Mesenchymal stem cell (in vitro differentiated cells and primary cell): ENCODE measurements at regions not wholly inside any gene's neighbourhood (a gene's known extent, or its start where the extent isn't known, plus 50 kb on each side); places are given as distances from the start of the nearest gene placed in this dataset.

ENCODE experiments used
- DNase-seq: peaks from one replicate; pipeline ENCODE4 v3.0.0-alpha.2; 2013
- H2AFZ ChIP-seq: one replicate; pipeline ENCODE4 v1.6.1; 2013; ENCODE audit warnings: low read depth, mild to moderate bottlenecking, control low read depth, inconsistent platforms, low read length, moderate library complexity
- H2AK5ac ChIP-seq: 2 replicates; pipeline ENCODE4 v1.6.1; 2013; ENCODE audit warnings: low read length, moderate library complexity, mild to moderate bottlenecking, inconsistent platforms; ENCODE audit not compliant: severe bottlenecking
- H2BK120ac ChIP-seq: one replicate; pipeline ENCODE4 v1.6.1; 2013; ENCODE audit warnings: low read depth, mild to moderate bottlenecking, inconsistent platforms, low read length, moderate library complexity
- H2BK12ac ChIP-seq, 2 experiments: one replicate each; pipeline ENCODE4 v1.6.1; 2013; ENCODE audit warnings: inconsistent platforms in 2 of 2, low read length in 2 of 2, mild to moderate bottlenecking in 2 of 2, moderate library complexity in 2 of 2, control low read depth in 1 of 2
- H2BK15ac ChIP-seq: one replicate; pipeline ENCODE4 v1.6.1; 2013; ENCODE audit warnings: mild to moderate bottlenecking, low read depth, inconsistent platforms; ENCODE audit not compliant: poor library complexity, severe bottlenecking
- H2BK5ac ChIP-seq: 2 replicates; pipeline ENCODE4 v1.6.1; 2013; ENCODE audit warnings: low read depth, mild to moderate bottlenecking, low read length, control low read depth, inconsistent platforms; ENCODE audit not compliant: poor library complexity, severe bottlenecking
- H3K14ac ChIP-seq, 2 experiments: one replicate each; pipeline ENCODE4 v1.6.1; 2013; ENCODE audit warnings: inconsistent platforms in 2 of 2, low read length in 2 of 2, control low read depth in 1 of 2, mild to moderate bottlenecking in 1 of 2, moderate library complexity in 1 of 2
- H3K18ac ChIP-seq, 2 experiments: one replicate each; pipeline ENCODE4 v1.6.1; 2013; ENCODE audit warnings: inconsistent platforms in 2 of 2, low read length in 2 of 2, control low read depth in 1 of 2, low read depth in 1 of 2, mild to moderate bottlenecking in 1 of 2
- H3K23ac ChIP-seq, 2 experiments: one replicate each; pipeline ENCODE4 v1.6.1; 2013; ENCODE audit warnings: inconsistent platforms in 2 of 2, low read length in 2 of 2, mild to moderate bottlenecking in 2 of 2, moderate library complexity in 2 of 2, control low read depth in 1 of 2
- H3K27ac ChIP-seq: 2 replicates; pipeline ENCODE4 v1.5.1; 2013; ENCODE audit warnings: mild to moderate bottlenecking, moderate library complexity, low read length, control low read depth, inconsistent platforms; ENCODE audit not compliant: poor library complexity, severe bottlenecking
- H3K27me3 ChIP-seq, 2 experiments: 2 replicates each; pipeline versions ENCODE4 v1.6.1 to v1.7.0; 2013; ENCODE audit warnings: low read length in 2 of 2, mild to moderate bottlenecking in 2 of 2, moderate library complexity in 2 of 2, control low read depth in 1 of 2, inconsistent platforms in 1 of 2; ENCODE audit not compliant: control insufficient read depth in 1 of 2, insufficient read depth in 1 of 2
- H3K36me3 ChIP-seq, 2 experiments: 2 replicates each; pipeline versions ENCODE4 v1.6.1 to v1.7.0; 2013; ENCODE audit warnings: low read length in 2 of 2, control low read depth in 1 of 2, inconsistent platforms in 1 of 2, low read depth in 1 of 2, mild to moderate bottlenecking in 1 of 2; ENCODE audit not compliant: insufficient read depth in 2 of 2, control insufficient read depth in 1 of 2
- H3K4ac ChIP-seq, 2 experiments: one replicate each; pipeline ENCODE4 v1.6.1; 2013; ENCODE audit warnings: inconsistent platforms in 2 of 2, low read length in 2 of 2, mild to moderate bottlenecking in 2 of 2, moderate library complexity in 2 of 2, control low read depth in 1 of 2, low read depth in 1 of 2
- H3K4me1 ChIP-seq: 2 replicates; pipeline ENCODE4 v1.6.1; 2013; ENCODE audit warnings: low read depth, low read length, control low read depth; ENCODE audit not compliant: control insufficient read depth, insufficient read depth
- H3K4me2 ChIP-seq: 2 replicates; pipeline ENCODE4 v1.6.1; 2013; ENCODE audit warnings: low read length, mild to moderate bottlenecking, inconsistent platforms; ENCODE audit not compliant: poor library complexity, severe bottlenecking
- H3K4me3 ChIP-seq, 2 experiments: 2 replicates each; pipeline versions ENCODE4 v1.5.1 to v1.7.0; 2013; ENCODE audit warnings: low read length in 2 of 2, mild to moderate bottlenecking in 2 of 2, control low read depth in 1 of 2, low read depth in 1 of 2; ENCODE audit not compliant: insufficient read depth in 1 of 2
- H3K79me1 ChIP-seq: replicated peaks from 2 replicates; pipeline ENCODE4 v1.6.1; 2013; ENCODE audit warnings: mild to moderate bottlenecking, control low read depth, low read length, inconsistent platforms; ENCODE audit not compliant: poor library complexity, severe bottlenecking
- H3K9ac ChIP-seq: 2 replicates; pipeline ENCODE4 v1.7.0; 2013; ENCODE audit warnings: mild to moderate bottlenecking, low read length, moderate library complexity
- H3K9me3 ChIP-seq: 2 replicates; pipeline ENCODE4 v1.7.0; 2013; ENCODE audit warnings: mild to moderate bottlenecking, low read length; ENCODE audit not compliant: control insufficient read depth
- H4K8ac ChIP-seq: one replicate; pipeline ENCODE4 v1.6.1; 2013; ENCODE audit warnings: inconsistent platforms, mild to moderate bottlenecking, low read length, moderate library complexity
- H4K91ac ChIP-seq: one replicate; pipeline ENCODE4 v1.6.1; 2013; ENCODE audit warnings: mild to moderate bottlenecking, low read length, inconsistent platforms
- WGBS: methylation state at CpG from one replicate; pipeline ENCODE4 v1.1.7; 2013; ENCODE audit warnings: mixed read lengths; 5-methylcytosine and 5-hydroxymethylcytosine counted together

DNA sequence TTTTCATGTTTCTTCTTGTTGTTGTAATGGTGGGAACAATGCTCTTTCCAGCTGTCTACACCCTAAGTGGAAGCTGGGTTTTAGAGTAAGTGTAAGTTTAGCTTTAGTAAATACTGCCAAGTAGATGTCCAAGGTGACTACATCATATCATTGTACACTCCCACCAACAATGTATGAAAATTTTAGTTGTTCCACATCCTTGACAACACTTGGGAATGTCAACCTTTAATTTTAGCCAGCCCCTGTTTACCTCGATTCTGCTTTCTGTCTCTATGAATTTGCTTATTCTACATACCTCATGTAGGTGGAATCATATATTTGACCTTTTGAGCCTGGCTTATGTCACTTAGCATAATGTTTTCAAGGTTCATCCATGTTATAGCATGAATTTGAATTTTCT, 93.0 kb downstream of the MTPAP start:
- peaks cover 39% of the 10 kb centered on the region for H3K9me3 ChIP-seq
- no peaks in the 10 kb centered on the region for H3K79me1 ChIP-seq
- 100% methylated on average over 1 of the region's 1 CpG for WGBS
- no peak overlapping the region for H2AFZ ChIP-seq
- H3K23ac ChIP-seq, result no peak overlapping the region
- H4K8ac ChIP-seq, result no peak overlapping the region
- no peak overlapping the region for H2AK5ac ChIP-seq
- no peak overlapping the region for H2BK5ac ChIP-seq
- H2BK15ac ChIP-seq, result no peak overlapping the region
- H3K36me3 ChIP-seq, result no peaks in the 10 kb centered on the region
- no peak overlapping the region for H3K9ac ChIP-seq
- H3K18ac ChIP-seq, result no peak overlapping the region
- H3K14ac ChIP-seq, result no peak overlapping the region
- no peak overlapping the region for H3K4me3 ChIP-seq
- no peak overlapping the region for H3K27ac ChIP-seq
- no peaks in the 10 kb centered on the region for H3K27me3 ChIP-seq
- DNase-seq, result no peak
- H3K4me2 ChIP-seq, result no peak overlapping the region
- H3K4me1 ChIP-seq, result no peaks in the 10 kb centered on the region
- no peak overlapping the region for H4K91ac ChIP-seq
- H3K4ac ChIP-seq, result no peak overlapping the region
- no peak overlapping the region for H2BK12ac ChIP-seq
- no peak overlapping the region for H2BK120ac ChIP-seq

DNA sequence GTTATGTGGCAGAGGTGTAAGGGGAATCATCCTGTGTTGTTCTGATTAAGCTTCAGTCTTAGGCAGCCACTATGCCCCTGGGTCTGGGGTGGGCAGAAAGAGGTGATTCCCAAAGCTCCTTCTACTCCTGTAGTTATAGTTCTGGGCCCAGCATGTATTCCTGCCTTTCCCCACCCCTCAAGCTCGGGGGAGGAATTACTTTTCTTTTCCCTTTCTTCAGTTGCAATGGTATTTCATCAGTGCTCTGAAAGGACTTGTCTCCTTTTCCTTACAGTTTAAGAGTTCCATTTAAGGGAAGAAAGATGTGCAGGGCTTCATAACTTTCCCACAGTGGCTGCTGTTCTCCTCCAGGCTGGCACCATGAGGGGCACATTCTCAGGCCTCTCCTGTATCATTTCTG, 94.2 kb downstream of the MTPAP start:
- no peaks in the 10 kb centered on the region for H3K4me1 ChIP-seq
- H3K27me3 ChIP-seq, result no peaks in the 10 kb centered on the region
- no peaks in the 10 kb centered on the region for H3K36me3 ChIP-seq
- peaks cover 39% of the 10 kb centered on the region for H3K9me3 ChIP-seq
- H3K79me1 ChIP-seq, result no peaks in the 10 kb centered on the region
- no peak overlapping the region for H3K9ac ChIP-seq
- H2BK120ac ChIP-seq, result no peak overlapping the region
- H4K91ac ChIP-seq, result no peak overlapping the region
- H3K18ac ChIP-seq, result no peak overlapping the region
- no peak overlapping the region for H3K14ac ChIP-seq
- H2AFZ ChIP-seq, result no peak overlapping the region
- peak; percentile 12 for DNase-seq
- no peak overlapping the region for H3K27ac ChIP-seq
- H2BK15ac ChIP-seq, result no peak overlapping the region
- no peak overlapping the region for H2AK5ac ChIP-seq
- no peak overlapping the region for H3K4me2 ChIP-seq
- no peak overlapping the region for H4K8ac ChIP-seq
- H2BK5ac ChIP-seq, result no peak overlapping the region
- H3K4me3 ChIP-seq, result no peak overlapping the region
- H3K4ac ChIP-seq, result no peak overlapping the region
- no CpG with 5 or more reads among the region's 1 CpG for WGBS
- H2BK12ac ChIP-seq, result no peak overlapping the region
- H3K23ac ChIP-seq, result no peak overlapping the region

DNA sequence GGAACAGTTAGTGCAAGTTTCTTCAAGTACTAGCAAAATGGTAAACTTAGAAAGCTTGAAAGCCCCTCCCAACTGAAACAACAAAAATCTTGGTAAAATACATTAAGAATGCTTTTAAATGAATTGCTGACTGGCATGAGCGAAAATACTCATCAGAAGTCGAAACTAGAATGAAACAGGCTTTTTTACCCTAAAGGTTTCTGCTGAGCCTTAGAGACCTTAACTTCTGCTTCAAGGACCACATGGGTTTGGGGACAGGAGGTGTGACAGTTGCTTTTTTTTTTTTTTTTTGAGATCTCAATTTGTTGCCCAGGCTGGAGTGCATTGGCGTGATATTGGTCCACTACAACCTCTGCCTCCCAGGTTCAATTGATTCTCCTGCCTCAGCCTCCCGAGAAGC, 100.3 kb downstream of the MTPAP start:
- Histone ChIP-seq H3K4me3 (no peak overlapping the region), H3K79me1 (no peaks in the 10 kb centered on the region), H3K9me3 (peaks cover 16% of the 10 kb centered on the region), H3K27ac (no peak overlapping the region), H3K27me3 (no peaks in the 10 kb centered on the region), H4K8ac (no peak overlapping the region), H2BK120ac (no peak overlapping the region), H3K4me2 (no peak overlapping the region), H3K9ac (no peak overlapping the region), H4K91ac (no peak overlapping the region), H3K18ac (no peak overlapping the region), H2BK5ac (no peak overlapping the region), H3K4me1 (no peaks in the 10 kb centered on the region), H3K36me3 (no peaks in the 10 kb centered on the region), H3K14ac (no peak overlapping the region), H2AK5ac (no peak overlapping the region), H2AFZ (no peak overlapping the region), H3K23ac (no peak overlapping the region), H3K4ac (no peak overlapping the region), H2BK15ac (no peak overlapping the region), H2BK12ac (no peak overlapping the region)
- 94% methylated on average over 4 of the region's 4 CpGs for WGBS
- no peak for DNase-seq

DNA sequence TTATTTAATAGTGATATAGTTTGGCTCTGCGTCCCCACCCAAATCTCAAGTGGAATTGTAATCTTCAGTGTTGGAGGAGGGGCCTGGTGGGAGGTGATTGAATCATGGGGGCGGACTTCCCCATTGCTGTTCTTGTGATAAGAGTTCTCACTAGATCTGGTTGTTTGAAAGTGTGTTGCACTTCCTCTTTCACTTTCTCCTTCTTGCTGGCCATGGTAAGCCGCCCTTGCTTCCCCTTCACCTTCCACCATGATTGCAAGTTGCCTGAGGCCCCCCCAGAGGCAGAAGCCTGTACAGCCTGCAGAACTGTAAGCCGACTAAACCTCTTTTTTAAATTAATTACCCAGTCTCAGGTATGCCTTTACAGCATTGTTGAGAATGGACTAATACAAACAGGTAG, 101.4 kb downstream of the MTPAP start:
- no peak overlapping the region for H2BK12ac ChIP-seq
- no peak overlapping the region for H3K9ac ChIP-seq
- H3K14ac ChIP-seq, result no peak overlapping the region
- H3K4ac ChIP-seq, result no peak overlapping the region
- H2AFZ ChIP-seq, result no peak overlapping the region
- no peaks in the 10 kb centered on the region for H3K27me3 ChIP-seq
- peaks cover 7% of the 10 kb centered on the region for H3K9me3 ChIP-seq
- H3K36me3 ChIP-seq, result no peaks in the 10 kb centered on the region
- H2BK120ac ChIP-seq, result no peak overlapping the region
- H3K4me1 ChIP-seq, result no peaks in the 10 kb centered on the region
- H4K91ac ChIP-seq, result no peak overlapping the region
- no peak overlapping the region for H3K4me2 ChIP-seq
- H3K23ac ChIP-seq, result no peak overlapping the region
- H3K4me3 ChIP-seq, result no peak overlapping the region
- H2BK15ac ChIP-seq, result no peak overlapping the region
- no peak overlapping the region for H3K27ac ChIP-seq
- no peak overlapping the region for H2AK5ac ChIP-seq
- H3K18ac ChIP-seq, result no peak overlapping the region
- no peak for DNase-seq
- H3K79me1 ChIP-seq, result no peaks in the 10 kb centered on the region
- no peak overlapping the region for H4K8ac ChIP-seq
- H2BK5ac ChIP-seq, result no peak overlapping the region
- 96% methylated on average over 3 of the region's 4 CpGs for WGBS
